NCI-H2196 treated with DMSO at 0.1 percent for 48 hours (cell line): ENCODE measurements at regions not wholly inside any gene's neighbourhood (a gene's known extent, or its start where the extent isn't known, plus 50 kb on each side); places are given as distances from the start of the nearest gene placed in this dataset.
"Not testable (repeated sequence)": the region's sequence is repeated elsewhere in the genome, so short reads cannot be mapped to it uniquely, and the experiment has no call there.

ENCODE experiments used
- DNase-seq: peaks from one replicate; lab custom pipeline; 2025; ENCODE audit not compliant: unreplicated experiment; lab: John Stamatoyannopoulos, UW

- DNase-seq: no peak
Observed at GRCh38 chr5:89067362-89067761, 184.4 kb upstream of the MEF2C start.

GRCh38 chr5:89065919-89066318, 182.9 kb upstream of the MEF2C start:
- no peak for DNase-seq

- DNase-seq: no peak
Observed at GRCh38 chr5:89064736-89065135, 181.8 kb upstream of the MEF2C start.

GRCh38 chr5:89064054-89064453, 181.1 kb upstream of the MEF2C start:
- no peak for DNase-seq

- no peak for DNase-seq
Observed at GRCh38 chr5:89060768-89061167, 177.8 kb upstream of the MEF2C start.

GRCh38 chr5:89059274-89059673, 176.3 kb upstream of the MEF2C start:
- DNase-seq: no peak

- no peak for DNase-seq
Observed at GRCh38 chr5:89055695-89056085, 172.7 kb upstream of the MEF2C start.

- DNase-seq: no peak
Observed at GRCh38 chr5:89055015-89055694, 172.2 kb upstream of the MEF2C start.

- no peak for DNase-seq
Observed at GRCh38 chr5:89053547-89053946, 170.6 kb upstream of the MEF2C start.

- DNase-seq: not testable (repeated sequence)
Observed at GRCh38 chr5:89050062-89050461, 167.1 kb upstream of the MEF2C start.

- DNase-seq: no peak
Observed at GRCh38 chr5:89047571-89047970, 164.6 kb upstream of the MEF2C start.

- no peak for DNase-seq
Observed at GRCh38 chr5:89045216-89045615, 162.2 kb upstream of the MEF2C start.

GRCh38 chr5:89044674-89045200, 161.8 kb upstream of the MEF2C start:
- no peak for DNase-seq

- no peak for DNase-seq
Observed at GRCh38 chr5:89043676-89044075, 160.7 kb upstream of the MEF2C start.

- no peak for DNase-seq
Observed at GRCh38 chr5:89042746-89043145, 159.8 kb upstream of the MEF2C start.

- no peak for DNase-seq
Observed at GRCh38 chr5:89041976-89042375, 159.0 kb upstream of the MEF2C start.

- DNase-seq: no peak
Observed at GRCh38 chr5:89041249-89041779, 158.3 kb upstream of the MEF2C start.

GRCh38 chr5:89036704-89037489, 153.9 kb upstream of the MEF2C start:
- no peak for DNase-seq

- DNase-seq: no peak
Observed at GRCh38 chr5:89036166-89036565, 153.2 kb upstream of the MEF2C start.

- DNase-seq: no peak
Observed at GRCh38 chr5:89034588-89034987, 151.6 kb upstream of the MEF2C start.

- DNase-seq: no peak
Observed at GRCh38 chr5:89030798-89031197, 147.8 kb upstream of the MEF2C start.
